GM19324 (cell line): ENCODE measurements at regions not wholly inside any gene's neighbourhood (a gene's known extent, or its start where the extent isn't known, plus 50 kb on each side); places are given as distances from the start of the nearest gene placed in this dataset.

Experiments used
- ATAC-seq: cut with Tn5 transposase; IDR thresholded peaks from one replicate; pipeline ENCODE4 v1.9.1; 2021; ENCODE audit warnings: mild to moderate bottlenecking, moderate library complexity; ENCODE audit not compliant: unreplicated experiment, low FRiP score

GRCh38 chr2:51208521-51208920, 176.6 kb upstream of the NRXN1 start:
- no peak for ATAC-seq

- no peak for ATAC-seq
Observed at GRCh38 chr2:51201295-51201694, 169.4 kb upstream of the NRXN1 start.

DNA sequence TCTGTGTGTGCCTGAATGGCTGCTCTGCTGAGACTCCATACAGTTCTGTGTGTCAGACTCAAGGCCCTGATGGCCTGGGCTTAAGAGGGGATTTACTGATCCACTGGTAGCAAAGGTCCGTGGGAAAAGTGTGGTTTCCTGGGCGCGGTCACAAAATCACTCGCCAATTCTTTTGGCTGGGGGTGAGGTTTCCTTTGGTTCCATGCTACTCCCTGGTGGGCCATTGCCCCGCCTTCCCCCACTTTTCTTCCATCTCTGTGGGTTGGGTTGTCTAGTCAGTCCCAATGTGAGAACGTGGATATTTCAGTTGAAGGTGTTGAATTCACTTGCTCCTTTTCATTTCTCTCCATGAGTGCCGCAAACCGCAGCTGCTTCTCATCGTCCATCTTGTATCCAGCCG, 162.7 kb upstream of the NRXN1 start:
- no peak for ATAC-seq

GRCh38 chr2:51170273-51170672, 138.3 kb upstream of the NRXN1 start:
- no peak for ATAC-seq

- ATAC-seq = no peak
Observed at GRCh38 chr2:51165534-51166260, 133.8 kb upstream of the NRXN1 start.

GRCh38 chr2:51158251-51158650, 126.3 kb upstream of the NRXN1 start:
- no peak for ATAC-seq

DNA sequence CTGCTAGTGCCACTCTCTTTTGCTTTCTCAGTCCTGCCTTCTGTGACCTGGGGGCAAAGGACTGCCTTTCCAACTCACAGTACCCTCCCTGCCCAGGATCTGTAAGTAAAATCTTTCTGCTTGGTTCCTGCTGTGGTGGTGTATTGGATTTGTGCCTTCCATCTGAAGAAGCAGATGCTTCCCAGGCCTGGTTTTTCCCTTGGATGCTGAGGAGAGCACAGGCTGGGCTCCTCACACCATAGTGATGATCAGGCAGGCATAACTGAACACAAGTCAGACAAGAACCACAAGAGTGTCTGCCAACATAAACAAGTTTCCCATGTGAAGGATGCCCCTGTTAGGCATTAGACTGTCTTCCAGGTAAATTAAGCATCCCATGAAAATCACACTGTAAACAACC, 121.3 kb upstream of the NRXN1 start:
- no peak for ATAC-seq

DNA sequence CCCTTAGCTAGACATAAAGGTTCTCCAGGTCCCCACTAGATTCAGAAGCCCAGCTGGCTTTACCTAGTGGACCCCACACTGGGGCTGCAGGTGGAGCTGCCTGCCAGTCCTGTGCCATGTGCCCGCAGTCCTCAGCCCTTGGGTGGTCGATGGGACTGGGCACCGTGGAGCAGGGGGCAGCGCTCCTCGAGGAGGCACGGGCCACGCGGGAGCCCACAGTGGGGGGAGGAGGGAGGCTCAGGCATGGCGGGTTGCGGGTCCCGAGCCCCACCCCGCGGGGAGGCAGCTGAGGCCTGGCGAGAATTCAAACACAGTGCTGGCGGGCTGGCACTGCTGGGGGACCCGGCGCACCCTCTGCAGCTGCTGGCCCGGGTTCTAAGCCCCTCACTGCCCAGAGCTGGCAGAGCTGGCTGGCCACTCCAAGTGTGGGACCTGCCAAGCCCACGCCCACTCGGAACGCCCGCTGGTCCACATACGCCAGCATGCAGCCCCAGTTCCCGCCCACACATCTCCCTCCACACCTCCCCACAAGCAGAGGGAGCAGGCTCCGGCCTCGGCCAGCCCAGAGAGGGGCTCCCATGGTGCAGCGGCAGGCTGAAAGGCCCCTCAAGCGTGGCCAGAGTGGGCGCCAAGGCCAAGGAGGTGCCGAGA, 119.7 kb upstream of the NRXN1 start:
- ATAC-seq = no peak

- ATAC-seq = no peak
Observed at GRCh38 chr2:51149725-51150124, 117.8 kb upstream of the NRXN1 start.

GRCh38 chr2:51145761-51146160, 113.8 kb upstream of the NRXN1 start:
- no peak for ATAC-seq

DNA sequence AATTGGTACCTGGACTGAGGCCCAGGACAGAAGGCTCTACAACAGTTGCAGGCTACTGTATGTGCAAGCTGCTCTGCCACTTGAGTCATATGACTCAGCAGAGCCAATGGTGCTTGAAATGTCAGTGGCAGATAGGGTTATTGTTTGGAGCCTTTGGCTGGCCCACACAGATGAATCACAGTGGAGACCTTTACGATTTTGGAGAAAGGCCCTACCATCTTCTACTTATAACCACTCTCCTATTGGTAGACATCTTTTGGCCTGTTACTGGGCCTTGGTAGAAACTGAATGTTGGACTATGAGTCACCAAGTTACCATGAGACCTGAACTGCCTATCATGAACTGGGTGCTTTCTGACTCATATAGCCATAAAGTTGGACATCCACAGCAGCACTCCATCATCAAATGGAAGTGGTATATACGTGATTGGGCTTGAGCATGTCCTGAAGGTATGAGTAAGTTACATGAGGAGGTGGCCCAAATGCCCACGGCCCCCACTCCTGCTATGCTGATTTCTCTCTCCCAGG, 88.9 kb upstream of the NRXN1 start:
- no peak for ATAC-seq

- no peak for ATAC-seq
Observed at GRCh38 chr2:51111532-51111931, 79.6 kb upstream of the NRXN1 start.

- no peak for ATAC-seq
Observed at GRCh38 chr2:51108794-51109193, 76.9 kb upstream of the NRXN1 start.

GRCh38 chr2:51107841-51108240, 75.9 kb upstream of the NRXN1 start:
- no peak for ATAC-seq

GRCh38 chr2:51105811-51106210, 73.9 kb upstream of the NRXN1 start:
- ATAC-seq = no peak

DNA sequence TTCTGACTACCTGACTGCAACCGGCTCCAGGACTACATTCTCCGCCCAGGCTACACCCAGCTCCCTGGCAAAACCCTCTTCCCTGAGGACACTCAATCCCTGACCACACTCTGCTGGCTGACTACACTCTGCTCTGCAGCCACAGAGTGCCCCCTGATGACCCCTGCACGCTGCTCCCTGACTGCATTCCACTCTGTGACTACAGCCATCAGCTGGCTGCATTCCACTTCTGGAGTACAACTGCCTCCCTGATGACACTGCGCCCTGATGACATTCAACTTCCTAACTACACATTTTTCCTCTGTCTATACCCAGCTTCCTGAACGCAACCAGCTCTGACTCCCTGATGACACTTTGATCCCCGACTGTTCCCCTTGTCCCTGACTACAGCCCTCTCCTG, 71.3 kb upstream of the NRXN1 start:
- no peak for ATAC-seq

GRCh38 chr2:51093016-51093415, 61.1 kb upstream of the NRXN1 start:
- ATAC-seq = no peak

DNA sequence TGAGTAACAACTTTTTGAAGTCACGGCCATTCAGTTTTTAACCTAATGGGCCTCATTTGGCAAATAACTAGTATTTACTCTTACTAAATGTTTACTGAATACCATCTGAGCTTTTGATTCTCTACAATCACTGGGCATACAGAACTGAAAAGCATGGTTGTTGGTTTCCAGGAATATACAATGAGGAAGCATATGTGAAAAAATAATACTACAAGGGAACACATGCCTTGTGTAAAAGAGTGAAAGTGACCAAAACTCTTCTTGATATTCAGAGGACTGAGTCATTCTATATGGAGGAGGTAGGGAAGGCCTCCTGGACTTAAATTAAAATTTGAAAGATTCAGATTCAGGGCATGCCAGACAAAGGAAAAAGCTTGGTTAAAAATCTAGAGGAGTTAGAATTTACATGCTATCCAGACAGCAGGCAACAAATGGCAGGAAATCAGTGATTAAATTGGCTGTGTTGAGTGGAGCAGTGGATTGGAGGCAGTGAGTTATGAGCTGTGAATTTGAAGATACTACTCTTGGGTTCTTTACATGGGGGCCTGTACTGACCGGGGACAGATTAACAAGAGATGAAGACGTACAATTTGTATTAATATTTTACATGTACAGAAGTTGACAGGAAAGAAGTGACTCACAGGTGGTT, 53.6 kb upstream of the NRXN1 start:
- ATAC-seq = no peak

- no peak for ATAC-seq
Observed at GRCh38 chr2:51084750-51085149, 52.8 kb upstream of the NRXN1 start.
